ENCODE measurements at regions not wholly inside any gene's neighbourhood (a gene's known extent, or its start where the extent isn't known, plus 50 kb on each side); places are given as distances from the start of the nearest gene placed in this dataset.

DNA sequence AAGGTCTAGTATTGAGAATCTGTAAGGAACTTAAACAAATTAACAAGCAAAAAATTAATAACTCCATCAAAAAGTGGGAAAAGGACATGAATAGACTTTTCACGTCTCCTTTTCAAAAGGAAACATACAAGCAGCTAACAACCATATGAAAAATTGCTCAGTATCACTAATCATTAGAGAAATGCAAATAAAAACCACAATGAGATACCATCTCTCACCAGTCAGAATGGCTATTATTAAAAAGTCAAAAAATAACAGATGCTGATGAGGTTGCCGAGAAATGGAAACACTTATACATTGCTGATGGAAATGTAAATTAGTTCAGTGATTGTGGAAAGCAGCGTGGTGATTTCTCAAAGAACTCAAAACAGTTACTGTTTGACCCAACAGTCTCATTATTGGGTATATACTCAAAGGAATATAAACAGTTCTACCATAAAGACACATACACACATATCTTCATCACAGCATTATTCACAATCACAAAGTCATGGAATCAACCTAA is 410.4 kb upstream of the SMIM31 start:
- Histone ChIP-seq H3K27ac (ENCODE audit: low read length) (no peak overlapping the region), H3F3A (ENCODE audit: insufficient read depth, low read length, poor library complexity, severe bottlenecking) (no peaks in the 10 kb centered on the region), H3K9me3 (ENCODE audit: low read length) (peaks cover 6% of the 10 kb centered on the region), H3K79me2 (replicated peaks; ENCODE audit: insufficient read depth, low read length) (peaks cover 16% of the 10 kb centered on the region), H3K4me3 (ENCODE audit: low read length) (no peak overlapping the region), H3K4me2 (ENCODE audit: low read length) (no peak overlapping the region), H2AFZ (ENCODE audit: low read depth, low read length) (no peak overlapping the region), H4K20me1 (ENCODE audit: insufficient read depth) (no peaks in the 10 kb centered on the region), H3K9ac (ENCODE audit: low read length) (no peak overlapping the region), H3K36me3 (ENCODE audit: insufficient read depth, low read length) (no peaks in the 10 kb centered on the region), H3K9me2 (ENCODE audit: insufficient read depth, low read length) (no peaks in the 10 kb centered on the region), H3K27me3 (ENCODE audit: insufficient read depth, low read depth, low read length) (no peaks in the 10 kb centered on the region)
- TF ChIP-seq SMC3 (conservative IDR thresholded peaks at IDR 0.05; ENCODE audit: poor library complexity) (no peak), EZH2 (IDR thresholded peaks at IDR 0.05; ENCODE audit: borderline replicate concordance, insufficient read depth, low read length, poor library complexity, severe bottlenecking) (no peak), POLR2AphosphoS5 (IDR thresholded peaks at IDR 0.05) (no peak), EP300 (conservative IDR thresholded peaks at IDR 0.05; ENCODE audit: poor library complexity, severe bottlenecking) (no peak)
- TF ChIP-seq, protein P1, sequence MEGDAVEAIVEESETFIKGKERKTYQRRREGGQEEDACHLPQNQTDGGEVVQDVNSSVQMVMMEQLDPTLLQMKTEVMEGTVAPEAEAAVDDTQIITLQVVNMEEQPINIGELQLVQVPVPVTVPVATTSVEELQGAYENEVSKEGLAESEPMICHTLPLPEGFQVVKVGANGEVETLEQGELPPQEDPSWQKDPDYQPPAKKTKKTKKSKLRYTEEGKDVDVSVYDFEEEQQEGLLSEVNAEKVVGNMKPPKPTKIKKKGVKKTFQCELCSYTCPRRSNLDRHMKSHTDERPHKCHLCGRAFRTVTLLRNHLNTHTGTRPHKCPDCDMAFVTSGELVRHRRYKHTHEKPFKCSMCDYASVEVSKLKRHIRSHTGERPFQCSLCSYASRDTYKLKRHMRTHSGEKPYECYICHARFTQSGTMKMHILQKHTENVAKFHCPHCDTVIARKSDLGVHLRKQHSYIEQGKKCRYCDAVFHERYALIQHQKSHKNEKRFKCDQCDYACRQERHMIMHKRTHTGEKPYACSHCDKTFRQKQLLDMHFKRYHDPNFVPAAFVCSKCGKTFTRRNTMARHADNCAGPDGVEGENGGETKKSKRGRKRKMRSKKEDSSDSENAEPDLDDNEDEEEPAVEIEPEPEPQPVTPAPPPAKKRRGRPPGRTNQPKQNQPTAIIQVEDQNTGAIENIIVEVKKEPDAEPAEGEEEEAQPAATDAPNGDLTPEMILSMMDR (IDR thresholded peaks at IDR 0.05; ENCODE audit: poor library complexity, severe bottlenecking) = no peak

DNA sequence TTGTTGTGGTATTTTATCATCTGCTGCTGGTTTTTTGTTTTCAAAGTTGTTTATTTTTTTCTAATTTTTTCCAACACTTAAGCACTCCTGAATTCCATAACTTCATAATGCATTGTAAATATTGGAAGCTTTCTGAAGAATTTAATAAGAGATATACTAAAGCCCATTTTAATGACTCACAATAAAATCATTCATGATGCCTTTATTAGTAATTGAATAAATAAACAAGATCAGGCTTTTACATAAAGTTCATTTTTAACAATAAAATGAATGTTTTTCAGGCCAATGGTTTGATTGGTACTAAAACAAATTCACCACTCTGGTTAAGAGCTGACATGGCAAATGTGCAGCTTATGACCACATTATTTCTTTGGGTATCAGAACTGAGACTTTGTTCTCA is 408.2 kb upstream of the SMIM31 start:
- H3K79me2 ChIP-seq (replicated peaks; ENCODE audit: insufficient read depth, low read length) = peaks cover 8% of the 10 kb centered on the region

DNA sequence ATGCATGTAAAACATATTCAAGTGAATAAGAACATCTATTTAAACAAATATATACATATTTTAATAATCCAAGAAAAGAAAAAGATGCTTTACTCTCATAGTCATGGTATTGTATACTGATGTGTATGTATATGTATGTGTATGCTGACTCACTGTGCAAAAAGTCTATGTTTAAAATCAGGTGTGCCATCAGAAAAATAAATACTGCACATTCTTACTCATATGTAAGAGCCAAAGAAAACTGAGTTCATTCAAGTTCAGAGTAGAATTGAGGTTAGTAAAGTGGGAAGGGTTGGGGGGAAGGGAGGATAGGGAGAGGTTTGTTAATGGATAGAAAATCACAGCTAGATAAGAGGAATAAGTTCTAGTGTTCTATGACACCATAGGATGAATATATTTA is 403.9 kb upstream of the SMIM31 start:
- Histone ChIP-seq H3K27ac (ENCODE audit: low read length) (no peak overlapping the region), H4K20me1 (ENCODE audit: insufficient read depth) (no peaks in the 10 kb centered on the region), H3K9me2 (ENCODE audit: insufficient read depth, low read length) (no peaks in the 10 kb centered on the region), H3K27me3 (ENCODE audit: insufficient read depth, low read depth, low read length) (no peaks in the 10 kb centered on the region), H3K4me2 (ENCODE audit: low read length) (no peak overlapping the region), H3K36me3 (ENCODE audit: insufficient read depth, low read length) (no peaks in the 10 kb centered on the region), H3K79me2 (replicated peaks; ENCODE audit: insufficient read depth, low read length) (no peaks in the 10 kb centered on the region), H2AFZ (ENCODE audit: low read depth, low read length) (no peak overlapping the region), H3F3A (ENCODE audit: insufficient read depth, low read length, poor library complexity, severe bottlenecking) (no peaks in the 10 kb centered on the region), H3K9me3 (ENCODE audit: low read length) (no peaks in the 10 kb centered on the region), H3K9ac (ENCODE audit: low read length) (no peak overlapping the region), H3K4me3 (ENCODE audit: low read length) (no peak overlapping the region)
- TF ChIP-seq MXI1 (conservative IDR thresholded peaks at IDR 0.05; ENCODE audit: poor library complexity, severe bottlenecking) = no peak
- no peak for TF ChIP-seq POLR2AphosphoS5 (IDR thresholded peaks at IDR 0.05)
- TF ChIP-seq EZH2 (IDR thresholded peaks at IDR 0.05; ENCODE audit: borderline replicate concordance, insufficient read depth, low read length, poor library complexity, severe bottlenecking) = no peak
- no peak for TF ChIP-seq EP300 (conservative IDR thresholded peaks at IDR 0.05; ENCODE audit: poor library complexity, severe bottlenecking)
- no peak for TF ChIP-seq TAF1 (IDR thresholded peaks at IDR 0.05; ENCODE audit: low read depth)
- TF ChIP-seq RAD21 (conservative IDR thresholded peaks at IDR 0.05) = no peak
- no peak for TF ChIP-seq SMC3 (conservative IDR thresholded peaks at IDR 0.05; ENCODE audit: poor library complexity)
- TF ChIP-seq, protein P1 (IDR thresholded peaks at IDR 0.05; ENCODE audit: poor library complexity, severe bottlenecking) = no peak
- TF ChIP-seq, protein P2, sequence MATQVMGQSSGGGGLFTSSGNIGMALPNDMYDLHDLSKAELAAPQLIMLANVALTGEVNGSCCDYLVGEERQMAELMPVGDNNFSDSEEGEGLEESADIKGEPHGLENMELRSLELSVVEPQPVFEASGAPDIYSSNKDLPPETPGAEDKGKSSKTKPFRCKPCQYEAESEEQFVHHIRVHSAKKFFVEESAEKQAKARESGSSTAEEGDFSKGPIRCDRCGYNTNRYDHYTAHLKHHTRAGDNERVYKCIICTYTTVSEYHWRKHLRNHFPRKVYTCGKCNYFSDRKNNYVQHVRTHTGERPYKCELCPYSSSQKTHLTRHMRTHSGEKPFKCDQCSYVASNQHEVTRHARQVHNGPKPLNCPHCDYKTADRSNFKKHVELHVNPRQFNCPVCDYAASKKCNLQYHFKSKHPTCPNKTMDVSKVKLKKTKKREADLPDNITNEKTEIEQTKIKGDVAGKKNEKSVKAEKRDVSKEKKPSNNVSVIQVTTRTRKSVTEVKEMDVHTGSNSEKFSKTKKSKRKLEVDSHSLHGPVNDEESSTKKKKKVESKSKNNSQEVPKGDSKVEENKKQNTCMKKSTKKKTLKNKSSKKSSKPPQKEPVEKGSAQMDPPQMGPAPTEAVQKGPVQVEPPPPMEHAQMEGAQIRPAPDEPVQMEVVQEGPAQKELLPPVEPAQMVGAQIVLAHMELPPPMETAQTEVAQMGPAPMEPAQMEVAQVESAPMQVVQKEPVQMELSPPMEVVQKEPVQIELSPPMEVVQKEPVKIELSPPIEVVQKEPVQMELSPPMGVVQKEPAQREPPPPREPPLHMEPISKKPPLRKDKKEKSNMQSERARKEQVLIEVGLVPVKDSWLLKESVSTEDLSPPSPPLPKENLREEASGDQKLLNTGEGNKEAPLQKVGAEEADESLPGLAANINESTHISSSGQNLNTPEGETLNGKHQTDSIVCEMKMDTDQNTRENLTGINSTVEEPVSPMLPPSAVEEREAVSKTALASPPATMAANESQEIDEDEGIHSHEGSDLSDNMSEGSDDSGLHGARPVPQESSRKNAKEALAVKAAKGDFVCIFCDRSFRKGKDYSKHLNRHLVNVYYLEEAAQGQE (IDR thresholded peaks at IDR 0.05; ENCODE audit: borderline replicate concordance) = no peak

More for the DNA sequence above, 408.2 kb upstream of the SMIM31 start:
- no peaks in the 10 kb centered on the region for H3K9me2 ChIP-seq (ENCODE audit: insufficient read depth, low read length)
- no peak overlapping the region for H3K9ac ChIP-seq (ENCODE audit: low read length)
- peaks cover 6% of the 10 kb centered on the region for H3K9me3 ChIP-seq (ENCODE audit: low read length)
- no peaks in the 10 kb centered on the region for H3K36me3 ChIP-seq (ENCODE audit: insufficient read depth, low read length)
- H3F3A ChIP-seq (ENCODE audit: insufficient read depth, low read length, poor library complexity, severe bottlenecking) = no peaks in the 10 kb centered on the region
- no peaks in the 10 kb centered on the region for H4K20me1 ChIP-seq (ENCODE audit: insufficient read depth)
- no peak for TF ChIP-seq POLR2AphosphoS5 (IDR thresholded peaks at IDR 0.05)
- TF ChIP-seq MXI1 (conservative IDR thresholded peaks at IDR 0.05; ENCODE audit: poor library complexity, severe bottlenecking) = no peak
- no peak for TF ChIP-seq TAF1 (IDR thresholded peaks at IDR 0.05; ENCODE audit: low read depth)
- TF ChIP-seq SMC3 (conservative IDR thresholded peaks at IDR 0.05; ENCODE audit: poor library complexity) = no peak
- TF ChIP-seq, protein P1 (IDR thresholded peaks at IDR 0.05; ENCODE audit: poor library complexity, severe bottlenecking) = no peak
- no peak for TF ChIP-seq EZH2 (IDR thresholded peaks at IDR 0.05; ENCODE audit: borderline replicate concordance, insufficient read depth, low read length, poor library complexity, severe bottlenecking)
- no peak for TF ChIP-seq RAD21 (conservative IDR thresholded peaks at IDR 0.05)
- no peak overlapping the region for H3K27ac ChIP-seq (ENCODE audit: low read length)
- no peak overlapping the region for H3K4me3 ChIP-seq (ENCODE audit: low read length)
- no peak overlapping the region for H3K4me2 ChIP-seq (ENCODE audit: low read length)
- no peaks in the 10 kb centered on the region for H3K27me3 ChIP-seq (ENCODE audit: insufficient read depth, low read depth, low read length)
- H2AFZ ChIP-seq (ENCODE audit: low read depth, low read length) = no peak overlapping the region
